SK-N-MC (cell line): ENCODE measurements at regions not wholly inside any gene's neighbourhood (a gene's known extent, or its start where the extent isn't known, plus 50 kb on each side); places are given as distances from the start of the nearest gene placed in this dataset.
"Not testable (repeated sequence)": the region's sequence is repeated elsewhere in the genome, so short reads cannot be mapped to it uniquely, and the experiment has no call there.

Experiments
- DNase-seq: peaks from one replicate; pipeline ENCODE4 v3.0.0-alpha.2; 2011; ENCODE audit warnings: low read depth, low spot score
- H3K27ac ChIP-seq: fragments of 200-600 bp; sonication (generic); 2 replicates; pipeline ENCODE4 v1.5.1; 2016; ENCODE audit warnings: mixed run types
- H3K36me3 ChIP-seq: fragments of 200-600 bp; sonication (generic); 2 replicates; pipeline ENCODE4 v1.6.1; 2017; ENCODE audit warnings: antibody characterized with exemption, low read length, mixed read lengths; ENCODE audit not compliant: insufficient read depth
- H3K4me3 ChIP-seq: fragments of 200-600 bp; sonication (generic); 2 replicates; pipeline ENCODE4 v1.5.1; 2016
- H3K9ac ChIP-seq: fragments of 200-600 bp; sonication (generic); 2 replicates; pipeline ENCODE4 v1.8.0; 2017; ENCODE audit warnings: mixed run types, mixed read lengths; ENCODE audit not compliant: insufficient read length
- H3K9me3 ChIP-seq: fragments of 200-600 bp; sonication (generic); 2 replicates; pipeline ENCODE4 v1.6.1; 2017; ENCODE audit warnings: low read depth, mild to moderate bottlenecking, antibody characterized with exemption, low read length, moderate library complexity, mixed read lengths
- EZH2 ChIP-seq: fragments of 200-600 bp; sonication (generic); IDR thresholded peaks from one replicate; pipeline ENCODE4 v1.6.1; 2017; ENCODE audit warnings: antibody characterized with exemption
- FOXP2 ChIP-seq: optimal IDR thresholded peaks from 2 replicates; pipeline ENCODE3; 2011; ENCODE audit warnings: mild to moderate bottlenecking, moderate library complexity; ENCODE audit not compliant: insufficient read depth; ENCODE audit errors: extremely low read length, control extremely low read depth
- POLR2AphosphoS5 ChIP-seq: IDR thresholded peaks from 2 replicates; pipeline ENCODE4 v1.6.1; 2012; ENCODE audit warnings: mild to moderate bottlenecking, low read depth, low read length, borderline replicate concordance

GRCh38 chr3:152760591-152760990 lies 74.3 kb upstream of the P2RY1 start:
- Histone ChIP-seq H3K36me3 (no peaks in the 10 kb centered on the region), H3K27ac (no peak overlapping the region), H3K9ac (no peak overlapping the region), H3K4me3 (no peak overlapping the region), H3K9me3 (no peaks in the 10 kb centered on the region)
- no peak for DNase-seq
- TF ChIP-seq POLR2AphosphoS5 = no peak
- TF ChIP-seq EZH2 = no peak
- no peak for TF ChIP-seq FOXP2

DNA sequence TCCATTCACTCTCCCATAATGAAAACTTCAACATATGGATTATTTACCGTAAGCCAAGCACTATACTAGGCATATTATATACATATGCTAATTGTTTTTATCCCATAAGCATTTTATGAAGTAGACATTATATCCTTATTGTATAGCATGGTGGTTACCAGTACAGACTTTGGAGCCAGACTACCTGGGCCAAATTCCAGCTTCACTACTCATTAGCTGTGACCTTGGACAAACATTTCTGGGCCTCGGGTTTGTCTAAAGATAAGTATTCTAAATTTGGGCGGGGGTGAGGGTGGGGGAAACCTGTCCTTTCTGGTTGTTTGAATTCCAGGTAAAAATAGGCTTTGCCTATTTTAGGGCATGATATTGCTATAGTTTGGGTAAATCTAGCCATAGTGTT lies 66.5 kb upstream of the P2RY1 start:
- TF ChIP-seq POLR2AphosphoS5 = no peak
- no peak for TF ChIP-seq EZH2
- TF ChIP-seq FOXP2 = no peak
- H3K36me3 ChIP-seq = no peaks in the 10 kb centered on the region
- no peak overlapping the region for H3K27ac ChIP-seq
- DNase-seq = no peak
- H3K9me3 ChIP-seq = no peaks in the 10 kb centered on the region
- H3K9ac ChIP-seq = no peak overlapping the region
- no peak overlapping the region for H3K4me3 ChIP-seq

GRCh38 chr3:152769523-152769922 lies 65.4 kb upstream of the P2RY1 start:
- no peak for DNase-seq
- Histone ChIP-seq H3K4me3 (no peak overlapping the region), H3K9ac (no peak overlapping the region), H3K9me3 (no peaks in the 10 kb centered on the region), H3K27ac (no peak overlapping the region), H3K36me3 (no peaks in the 10 kb centered on the region)
- TF ChIP-seq FOXP2 = no peak
- no peak for TF ChIP-seq POLR2AphosphoS5
- TF ChIP-seq EZH2 = no peak

DNA sequence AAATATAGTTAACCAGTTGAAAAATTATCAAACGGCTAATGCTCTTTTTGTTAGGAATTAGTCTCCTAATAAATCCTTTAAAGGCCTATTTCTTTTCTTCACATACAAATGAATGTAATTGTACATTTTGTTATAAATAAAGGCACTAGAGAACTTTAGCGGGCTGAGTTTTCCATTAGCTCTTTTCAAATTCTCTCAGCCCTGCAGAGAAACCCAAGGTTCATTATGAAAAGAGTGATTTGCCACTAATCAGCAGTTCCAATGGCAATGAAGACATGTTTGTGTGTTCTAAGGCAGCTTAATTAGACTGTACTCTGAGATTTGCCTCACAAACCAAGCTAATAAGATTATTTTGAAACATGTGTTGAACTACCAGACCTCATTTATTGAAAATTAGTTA lies 64.6 kb upstream of the P2RY1 start:
- no peak for DNase-seq
- no peak overlapping the region for H3K9ac ChIP-seq
- no peaks in the 10 kb centered on the region for H3K36me3 ChIP-seq
- H3K9me3 ChIP-seq = no peaks in the 10 kb centered on the region
- no peak overlapping the region for H3K27ac ChIP-seq
- H3K4me3 ChIP-seq = no peak overlapping the region
- no peak for TF ChIP-seq EZH2
- TF ChIP-seq POLR2AphosphoS5 = no peak
- TF ChIP-seq FOXP2 = no peak

- DNase-seq = no peak
- no peak overlapping the region for H3K27ac ChIP-seq
- H3K4me3 ChIP-seq = no peak overlapping the region
- H3K9me3 ChIP-seq = no peaks in the 10 kb centered on the region
- no peak for TF ChIP-seq FOXP2
- no peak for TF ChIP-seq POLR2AphosphoS5
- no peak for TF ChIP-seq EZH2
- no peak overlapping the region for H3K9ac ChIP-seq
- H3K36me3 ChIP-seq = no peaks in the 10 kb centered on the region
These were observed 63.8 kb upstream of the P2RY1 start for GRCh38 chr3:152771120-152771519.

GRCh38 chr3:152772674-152773225 lies 62.2 kb upstream of the P2RY1 start:
- Histone ChIP-seq H3K9ac (no peak overlapping the region), H3K27ac (no peak overlapping the region), H3K4me3 (no peak overlapping the region), H3K9me3 (no peaks in the 10 kb centered on the region), H3K36me3 (no peaks in the 10 kb centered on the region)
- TF ChIP-seq FOXP2 (no peak), EZH2 (no peak), POLR2AphosphoS5 (no peak)
- DNase-seq = no peak

GRCh38 chr3:152773633-152774032 lies 61.3 kb upstream of the P2RY1 start:
- Histone ChIP-seq H3K9ac (no peak overlapping the region), H3K27ac (no peak overlapping the region), H3K9me3 (no peaks in the 10 kb centered on the region), H3K4me3 (no peak overlapping the region), H3K36me3 (no peaks in the 10 kb centered on the region)
- no peak for TF ChIP-seq EZH2
- no peak for TF ChIP-seq POLR2AphosphoS5
- TF ChIP-seq FOXP2 = no peak
- DNase-seq = no peak

DNA sequence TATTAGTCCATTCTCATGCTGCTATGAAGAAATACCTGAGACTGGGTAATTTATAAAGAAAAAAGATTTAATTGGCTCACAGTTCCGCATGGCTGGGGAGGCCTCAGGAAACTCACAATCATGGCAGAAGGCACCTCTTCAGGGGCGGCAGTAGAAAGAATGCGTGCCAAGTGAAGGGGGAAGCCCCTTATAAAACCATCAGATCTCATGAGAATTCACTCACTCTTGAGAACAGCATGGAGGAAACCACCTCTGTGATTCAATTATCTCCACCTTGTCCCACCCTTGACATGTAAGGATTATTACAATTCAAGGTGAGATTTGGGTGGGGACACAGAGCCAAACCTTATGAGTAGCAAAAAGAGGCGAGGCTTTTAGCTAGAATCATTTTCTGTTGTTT lies 60.7 kb upstream of the P2RY1 start:
- not testable (repeated sequence) for H3K36me3 ChIP-seq, H3K9me3 ChIP-seq, H3K4me3 ChIP-seq, DNase-seq, H3K27ac ChIP-seq, H3K9ac ChIP-seq

DNA sequence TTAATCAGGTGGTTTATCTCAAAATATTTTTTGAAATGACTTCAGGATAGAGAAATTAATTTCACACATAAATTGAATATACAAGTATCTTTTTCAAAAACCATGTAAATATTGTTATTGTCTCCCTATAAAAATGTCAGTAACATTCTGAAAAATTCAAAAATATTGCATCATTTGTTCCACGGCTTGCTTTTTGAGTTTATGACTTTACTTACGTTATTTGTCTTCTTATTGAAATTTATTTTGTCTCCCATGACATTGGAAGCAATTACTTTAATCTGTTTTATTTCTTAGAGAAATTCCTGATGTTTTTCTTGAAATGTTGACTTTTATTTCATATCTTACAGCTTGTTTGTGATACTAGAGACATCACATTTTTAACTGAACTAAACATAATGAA lies 56.9 kb upstream of the P2RY1 start:
- Histone ChIP-seq H3K9me3 (no peaks in the 10 kb centered on the region), H3K27ac (peak overlapping the region; percentile 81), H3K4me3 (peak overlapping the region; percentile 26), H3K36me3 (no peaks in the 10 kb centered on the region), H3K9ac (peak overlapping the region; percentile 32)
- no peak for DNase-seq
- no peak for TF ChIP-seq POLR2AphosphoS5
- no peak for TF ChIP-seq EZH2
